ENCODE measurements at regions not wholly inside any gene's neighbourhood (a gene's known extent, or its start where the extent isn't known, plus 50 kb on each side); places are given as distances from the start of the nearest gene placed in this dataset.
"Not testable (repeated sequence)": the region's sequence is repeated elsewhere in the genome, so short reads cannot be mapped to it uniquely, and the experiment has no call there.

DNA sequence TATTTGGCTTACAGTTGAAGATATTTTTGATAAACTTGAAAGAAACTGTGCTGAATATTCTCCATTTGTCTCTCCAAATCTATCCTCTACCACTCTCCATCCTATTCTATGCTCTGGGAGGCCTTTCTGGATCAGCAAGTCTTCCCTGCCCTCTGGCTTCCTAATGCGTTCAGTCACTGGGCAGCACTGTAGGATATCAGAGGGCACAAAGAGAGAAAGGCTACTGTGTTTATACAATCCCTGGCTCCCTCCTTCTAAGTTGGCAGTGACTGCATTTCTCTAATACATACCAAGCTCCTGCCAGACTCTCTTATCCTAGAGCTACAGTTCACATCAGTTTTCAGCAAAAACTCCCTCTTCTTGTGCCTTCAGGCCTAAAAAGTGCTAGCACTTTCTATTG is 102.1 kb upstream of the FHIT start:
- Mint-ChIP-seq H3K9me3 (no peaks in the 10 kb centered on the region), H3K27me3 (ENCODE audit: insufficient read depth) (peaks cover 4% of the 10 kb centered on the region)

DNA sequence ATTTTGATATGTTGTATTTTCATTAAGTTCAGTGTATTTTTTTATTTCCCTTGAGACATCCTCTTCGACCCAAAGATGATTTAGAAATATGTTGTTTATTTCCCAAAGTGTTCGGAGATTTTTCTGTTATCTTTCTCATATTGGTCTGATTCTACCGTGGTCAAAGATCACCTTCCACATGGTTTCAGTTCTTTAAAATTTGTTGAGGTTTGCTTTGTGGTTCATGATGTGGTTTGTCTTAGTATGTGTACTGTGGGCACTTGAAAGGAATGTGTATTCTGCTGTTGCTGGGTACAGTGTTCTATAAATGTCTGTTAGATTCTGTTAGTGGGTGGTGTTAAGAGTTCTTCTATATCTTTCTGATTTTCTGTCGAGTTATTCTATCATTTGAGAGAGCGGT is 103.4 kb upstream of the FHIT start:
- no peak overlapping the region for H3K4me3 Mint-ChIP-seq
- intact Hi-C loops (cut with micrococcal nuclease) = no loop called here
- H3K27me3 Mint-ChIP-seq (ENCODE audit: insufficient read depth) = peaks cover 4% of the 10 kb centered on the region
- no peak overlapping the region for H3K27ac Mint-ChIP-seq
- DNase-seq (ENCODE audit: low spot score) = no peak
- H3K9me3 Mint-ChIP-seq = no peaks in the 10 kb centered on the region
- H3K4me1 Mint-ChIP-seq (ENCODE audit: low read depth) = no peaks in the 10 kb centered on the region
- no peaks in the 10 kb centered on the region for H3K36me3 Mint-ChIP-seq (ENCODE audit: low read depth)

More for the DNA sequence above, 102.1 kb upstream of the FHIT start:
- DNase-seq (ENCODE audit: low spot score) = no peak
- Mint-ChIP-seq H3K4me3 (no peak overlapping the region), H3K4me1 (ENCODE audit: low read depth) (no peaks in the 10 kb centered on the region), H3K27ac (no peak overlapping the region), H3K36me3 (ENCODE audit: low read depth) (no peaks in the 10 kb centered on the region)
- intact Hi-C loops (cut with micrococcal nuclease) = no loop called here

DNA sequence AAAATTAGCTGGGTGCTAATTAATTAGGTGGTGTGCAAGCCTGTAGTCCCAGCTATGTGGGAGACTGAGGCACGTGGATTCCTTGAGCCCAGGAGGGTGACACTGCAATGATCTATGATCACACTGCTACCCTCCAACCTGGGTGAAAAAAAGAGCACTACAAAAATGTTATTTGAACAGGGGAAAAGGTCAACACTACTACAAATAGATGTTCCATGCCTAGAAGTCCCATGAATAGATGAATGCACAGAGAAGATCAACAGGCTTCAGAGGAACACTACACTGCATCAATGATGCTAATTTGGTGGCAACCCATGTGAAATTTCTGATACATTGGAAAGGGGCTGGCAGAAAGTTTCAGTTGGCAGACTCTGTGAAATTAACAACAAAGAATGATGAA is 105.4 kb upstream of the FHIT start:
- no peak for DNase-seq (ENCODE audit: low spot score)
- no peaks in the 10 kb centered on the region for H3K9me3 Mint-ChIP-seq
- H3K27me3 Mint-ChIP-seq (ENCODE audit: insufficient read depth) = peaks cover 2% of the 10 kb centered on the region
- no peak overlapping the region for H3K4me3 Mint-ChIP-seq
- intact Hi-C loops (cut with micrococcal nuclease) = no loop called here
- H3K4me1 Mint-ChIP-seq (ENCODE audit: low read depth) = no peaks in the 10 kb centered on the region
- H3K27ac Mint-ChIP-seq = no peak overlapping the region
- H3K36me3 Mint-ChIP-seq (ENCODE audit: low read depth) = no peaks in the 10 kb centered on the region

DNA sequence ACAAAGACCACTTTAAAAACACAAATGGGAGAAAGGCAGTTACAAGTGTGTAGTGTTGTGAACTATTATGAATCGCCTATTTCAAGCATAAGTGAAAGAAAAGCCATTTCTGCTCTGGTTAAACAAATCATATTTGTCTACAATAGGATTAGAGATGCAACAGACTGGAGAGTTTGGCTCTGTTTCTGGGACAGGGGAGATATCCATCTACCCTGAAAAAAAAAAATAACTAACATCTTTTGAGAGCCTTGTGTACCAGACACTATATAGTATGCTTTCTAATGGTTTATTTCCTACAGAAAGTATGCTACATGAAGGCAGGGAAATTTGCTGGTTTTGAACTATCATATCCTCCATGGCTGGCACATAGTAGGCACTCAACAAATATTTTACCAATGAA is 106.7 kb upstream of the FHIT start:
- intact Hi-C loops (cut with micrococcal nuclease) = no loop called here
- Mint-ChIP-seq H3K4me3 (no peak overlapping the region), H3K4me1 (ENCODE audit: low read depth) (no peaks in the 10 kb centered on the region), H3K9me3 (no peaks in the 10 kb centered on the region), H3K27me3 (ENCODE audit: insufficient read depth) (peaks cover 2% of the 10 kb centered on the region), H3K36me3 (ENCODE audit: low read depth) (no peaks in the 10 kb centered on the region), H3K27ac (no peak overlapping the region)
- no peak for DNase-seq (ENCODE audit: low spot score)

DNA sequence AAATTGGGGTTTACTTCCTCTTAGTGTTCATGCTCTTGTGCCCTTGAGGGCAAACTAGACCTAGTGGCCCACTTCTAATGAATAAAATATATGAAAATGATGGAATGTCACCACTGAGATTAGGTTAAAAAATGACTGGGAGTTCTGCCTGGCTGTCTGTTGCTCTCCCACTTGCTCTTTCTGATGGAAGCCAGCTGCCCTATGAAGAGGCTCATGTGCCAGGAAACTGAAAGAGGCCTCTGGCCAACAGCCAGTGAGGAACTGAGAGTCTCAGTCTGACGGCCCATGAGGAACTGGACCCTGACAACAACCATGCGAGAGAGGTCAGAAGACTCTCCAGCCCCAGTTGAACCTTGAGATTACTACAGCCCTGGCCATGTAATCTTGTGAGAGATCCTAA is 107.1 kb upstream of the FHIT start:
- no peaks in the 10 kb centered on the region for H3K9me3 Mint-ChIP-seq
- H3K27me3 Mint-ChIP-seq (ENCODE audit: insufficient read depth) = peaks cover 2% of the 10 kb centered on the region
- H3K4me3 Mint-ChIP-seq = no peak overlapping the region
- DNase-seq (ENCODE audit: low spot score) = no peak
- H3K4me1 Mint-ChIP-seq (ENCODE audit: low read depth) = no peaks in the 10 kb centered on the region
- no peak overlapping the region for H3K27ac Mint-ChIP-seq
- intact Hi-C loops (cut with micrococcal nuclease) = no loop called here
- no peaks in the 10 kb centered on the region for H3K36me3 Mint-ChIP-seq (ENCODE audit: low read depth)

DNA sequence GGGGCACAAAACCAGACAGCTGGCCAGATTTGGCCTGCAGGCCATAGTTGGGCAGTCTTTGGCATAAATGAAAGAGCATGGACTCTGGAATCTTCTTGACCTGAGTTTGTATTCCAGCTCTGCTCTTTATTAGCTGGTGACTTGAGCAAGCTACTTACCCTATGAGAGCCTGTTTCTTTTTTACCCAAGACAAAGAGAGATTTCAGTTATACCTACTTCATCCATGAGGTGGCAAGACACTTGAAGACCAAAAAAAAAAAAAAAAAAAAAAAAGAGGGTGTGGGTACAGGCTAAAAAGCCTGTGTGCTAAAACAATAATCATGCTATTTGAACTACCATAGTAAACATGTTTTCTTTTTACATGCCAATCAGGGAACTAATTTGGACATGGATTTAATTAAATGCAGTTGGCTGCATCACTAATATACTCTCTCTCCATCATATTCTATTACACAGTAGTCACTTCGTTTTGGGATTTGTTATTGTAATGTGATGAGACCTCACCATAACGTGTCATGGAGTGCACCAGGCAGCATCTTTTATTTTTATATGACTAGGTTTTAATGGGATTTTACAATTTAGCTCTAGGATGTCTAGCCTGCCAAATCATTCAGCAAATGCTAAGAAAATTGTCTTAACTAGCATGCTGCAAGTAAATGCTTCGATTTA is 109.2 kb upstream of the FHIT start:
- no peaks in the 10 kb centered on the region for H3K36me3 Mint-ChIP-seq (ENCODE audit: low read depth)
- no peak overlapping the region for H3K27ac Mint-ChIP-seq
- no peaks in the 10 kb centered on the region for H3K9me3 Mint-ChIP-seq
- H3K27me3 Mint-ChIP-seq (ENCODE audit: insufficient read depth) = peaks cover under 1% of the 10 kb centered on the region
- intact Hi-C loops (cut with micrococcal nuclease) = no loop called here
- no peak overlapping the region for H3K4me3 Mint-ChIP-seq
- no peaks in the 10 kb centered on the region for H3K4me1 Mint-ChIP-seq (ENCODE audit: low read depth)
- DNase-seq (ENCODE audit: low spot score) = no peak

DNA sequence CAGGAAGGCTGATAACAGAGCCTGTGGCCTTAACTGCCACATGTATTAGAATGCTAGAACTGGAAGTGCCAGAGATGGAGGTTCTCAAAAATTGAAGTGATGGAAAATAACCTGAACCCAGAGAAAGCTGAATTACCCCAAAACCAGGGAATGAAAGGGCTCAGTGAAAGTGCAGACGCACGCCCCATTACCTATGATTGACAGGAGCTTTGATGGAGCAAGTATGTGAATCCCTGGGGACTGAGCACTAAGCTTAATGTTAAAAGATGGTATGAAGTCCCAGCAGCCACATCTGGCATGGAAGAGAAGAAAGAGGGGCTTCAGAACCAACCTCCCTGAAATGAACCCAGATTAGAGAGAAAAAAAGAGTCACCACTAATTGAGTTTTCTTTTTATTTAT is 118.4 kb upstream of the FHIT start:
- Mint-ChIP-seq H3K4me1 (ENCODE audit: low read depth) (no peaks in the 10 kb centered on the region), H3K27ac (no peak overlapping the region), H3K36me3 (ENCODE audit: low read depth) (no peaks in the 10 kb centered on the region), H3K27me3 (ENCODE audit: insufficient read depth) (peaks cover 5% of the 10 kb centered on the region), H3K4me3 (no peak overlapping the region), H3K9me3 (no peaks in the 10 kb centered on the region)
- intact Hi-C loops (cut with micrococcal nuclease) = loop anchor here (5.0 to 10.0 kb wide), 2 partner anchors 117 to 1295 kb away; partner anchors contain the start of gene FHIT
- DNase-seq (ENCODE audit: low spot score) = no peak

DNA sequence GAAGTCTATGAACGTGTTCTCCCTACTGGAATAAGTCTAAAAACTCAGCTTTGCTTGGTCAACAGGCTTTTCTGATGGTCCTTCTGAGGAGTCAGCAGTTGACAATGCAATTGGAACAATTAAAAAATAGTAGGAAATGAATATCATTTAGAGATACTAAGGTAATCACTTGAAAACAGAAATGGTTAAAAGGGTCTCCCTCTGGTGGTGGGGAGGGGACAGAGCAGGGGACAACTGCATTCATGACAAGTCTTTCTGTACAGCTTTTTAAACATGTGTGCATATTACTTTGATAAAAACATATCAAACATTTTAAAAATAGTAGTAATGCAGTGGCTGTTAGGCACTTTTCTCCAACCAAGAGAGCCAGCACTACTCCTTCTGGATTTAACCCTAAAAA is 119.9 kb upstream of the FHIT start:
- intact Hi-C loops (cut with micrococcal nuclease) = loop anchor here (5.0 to 10.0 kb wide), 2 partner anchors 119 to 1296 kb away; partner anchors contain the start of gene FHIT
- Mint-ChIP-seq H3K9me3 (no peaks in the 10 kb centered on the region), H3K27me3 (ENCODE audit: insufficient read depth) (peaks cover 2% of the 10 kb centered on the region), H3K27ac (no peak overlapping the region), H3K4me1 (ENCODE audit: low read depth) (no peaks in the 10 kb centered on the region), H3K4me3 (no peak overlapping the region), H3K36me3 (ENCODE audit: low read depth) (no peaks in the 10 kb centered on the region)
- DNase-seq (ENCODE audit: low spot score) = no peak

DNA sequence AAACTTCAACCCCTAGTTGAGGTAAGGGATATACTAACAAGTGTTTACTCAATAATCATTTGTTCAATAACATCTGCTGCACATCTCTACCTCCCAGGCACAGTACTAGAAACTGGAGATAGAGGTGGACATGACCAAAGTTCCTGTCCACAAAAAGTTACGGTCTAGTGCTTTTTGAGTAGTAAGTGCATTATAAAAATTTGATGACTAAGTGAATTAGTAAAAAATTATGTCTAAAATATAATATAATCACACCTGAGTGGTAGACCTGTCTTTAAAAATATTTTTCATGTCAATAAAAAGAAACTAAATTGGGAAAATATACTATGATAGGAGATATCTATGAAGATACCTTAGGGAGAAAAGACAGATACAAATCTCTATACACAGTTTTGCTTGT is 121.5 kb upstream of the FHIT start:
- peaks cover 4% of the 10 kb centered on the region for H3K27me3 Mint-ChIP-seq (ENCODE audit: insufficient read depth)
- H3K36me3 Mint-ChIP-seq (ENCODE audit: low read depth) = no peaks in the 10 kb centered on the region
- H3K4me1 Mint-ChIP-seq (ENCODE audit: low read depth) = no peaks in the 10 kb centered on the region
- DNase-seq (ENCODE audit: low spot score) = no peak
- intact Hi-C loops (cut with micrococcal nuclease) = loop anchor here (5.0 to 10.0 kb wide), 2 partner anchors 120 to 1298 kb away; partner anchors contain the start of gene FHIT
- no peaks in the 10 kb centered on the region for H3K9me3 Mint-ChIP-seq
- no peak overlapping the region for H3K4me3 Mint-ChIP-seq
- H3K27ac Mint-ChIP-seq = no peak overlapping the region

DNA sequence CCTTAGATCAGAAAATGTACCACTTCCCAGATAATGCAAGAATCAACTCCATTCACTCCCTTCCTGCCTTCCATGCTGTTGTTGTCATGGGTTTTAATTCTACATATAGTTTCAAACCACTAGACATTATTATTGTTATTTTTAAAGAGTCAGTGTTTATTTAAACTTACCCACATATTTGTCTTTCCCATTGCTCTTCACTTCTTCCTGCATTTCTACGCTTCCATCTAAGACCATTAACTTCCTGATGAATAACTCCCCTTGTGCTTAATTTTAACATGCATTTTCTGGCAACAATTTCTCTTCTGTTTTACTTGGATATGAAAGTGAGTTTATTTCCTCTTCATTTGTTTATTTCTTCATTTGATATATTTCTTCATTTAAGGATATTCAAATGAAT is 127.1 kb upstream of the FHIT start:
- intact Hi-C loops (cut with micrococcal nuclease) = loop anchor here (10.0 kb wide), 1 partner anchor 1304 kb away; no protein-coding TSS in a partner anchor
- Mint-ChIP-seq H3K27me3 (ENCODE audit: insufficient read depth) (peaks cover 8% of the 10 kb centered on the region), H3K36me3 (ENCODE audit: low read depth) (no peaks in the 10 kb centered on the region), H3K4me3 (no peak overlapping the region), H3K27ac (no peak overlapping the region), H3K4me1 (ENCODE audit: low read depth) (peaks cover 5% of the 10 kb centered on the region), H3K9me3 (no peaks in the 10 kb centered on the region)
- DNase-seq (ENCODE audit: low spot score) = no peak

DNA sequence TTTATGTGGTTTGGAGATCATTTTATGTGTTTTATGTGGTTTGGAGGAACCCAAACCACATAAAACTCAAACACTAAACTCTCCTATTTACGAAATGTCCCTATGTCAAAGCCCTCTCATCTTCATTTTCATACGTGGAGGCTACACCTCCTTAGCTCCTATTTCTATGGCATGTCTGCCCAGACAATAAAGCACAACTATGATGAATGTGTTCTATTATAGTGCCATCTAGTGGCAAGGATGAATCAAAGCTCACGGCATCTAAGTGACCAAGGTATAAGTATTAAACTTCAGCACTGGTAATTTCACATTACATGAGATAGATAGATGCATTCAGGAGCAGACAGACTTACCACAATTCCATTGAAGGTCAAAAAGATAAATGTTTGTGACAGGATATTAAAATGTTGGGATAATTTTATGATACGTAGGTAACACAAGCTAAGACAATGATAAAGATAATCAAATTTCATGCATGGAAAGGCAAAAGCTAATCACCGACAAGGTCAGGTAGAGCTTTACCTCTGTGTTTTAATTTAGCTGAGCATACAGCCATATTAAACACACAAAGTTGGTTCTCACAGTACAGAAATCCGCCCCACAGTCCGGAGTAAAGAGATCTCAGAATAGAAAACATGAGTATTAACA is 130.6 kb upstream of the FHIT start:
- Mint-ChIP-seq H3K4me3 (no peak overlapping the region), H3K4me1 (ENCODE audit: low read depth) (peaks cover 5% of the 10 kb centered on the region), H3K27me3 (ENCODE audit: insufficient read depth) (peaks cover 4% of the 10 kb centered on the region), H3K9me3 (no peaks in the 10 kb centered on the region), H3K27ac (no peak overlapping the region), H3K36me3 (ENCODE audit: low read depth) (no peaks in the 10 kb centered on the region)
- intact Hi-C loops (cut with micrococcal nuclease) = loop anchor here (2.0 to 10.0 kb wide), 2 partner anchors 803 to 1807 kb away; no protein-coding TSS in a partner anchor
- DNase-seq (ENCODE audit: low spot score) = no peak

DNA sequence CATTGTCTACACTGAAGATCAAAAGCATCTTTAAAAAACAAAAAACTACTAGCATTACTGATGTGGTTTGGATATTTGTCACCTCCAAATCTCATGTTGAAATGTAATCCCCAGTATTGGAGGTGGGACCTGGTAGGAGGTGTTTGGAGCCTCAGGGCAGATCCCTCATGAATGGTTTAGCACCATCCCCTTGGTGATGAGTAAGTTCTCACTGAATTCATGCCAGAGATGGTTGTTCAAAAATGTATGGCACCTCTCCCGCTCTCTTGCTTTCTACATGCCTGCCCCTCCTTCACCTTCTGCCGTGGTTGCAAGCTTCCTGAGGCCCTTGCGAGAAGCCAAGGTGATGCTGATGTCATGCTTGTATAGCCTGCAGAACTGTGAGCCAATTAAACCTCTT is 136.6 kb upstream of the FHIT start:
- DNase-seq (ENCODE audit: low spot score) = no peak
- intact Hi-C loops (cut with micrococcal nuclease) = loop anchor here (10.0 kb wide), 1 partner anchor 797 kb away; no protein-coding TSS in a partner anchor
- Mint-ChIP-seq H3K27me3 (ENCODE audit: insufficient read depth) (peaks cover 2% of the 10 kb centered on the region), H3K9me3 (peaks cover 5% of the 10 kb centered on the region), H3K36me3 (ENCODE audit: low read depth) (no peaks in the 10 kb centered on the region), H3K27ac (no peak overlapping the region), H3K4me1 (ENCODE audit: low read depth) (no peaks in the 10 kb centered on the region), H3K4me3 (no peak overlapping the region)

DNA sequence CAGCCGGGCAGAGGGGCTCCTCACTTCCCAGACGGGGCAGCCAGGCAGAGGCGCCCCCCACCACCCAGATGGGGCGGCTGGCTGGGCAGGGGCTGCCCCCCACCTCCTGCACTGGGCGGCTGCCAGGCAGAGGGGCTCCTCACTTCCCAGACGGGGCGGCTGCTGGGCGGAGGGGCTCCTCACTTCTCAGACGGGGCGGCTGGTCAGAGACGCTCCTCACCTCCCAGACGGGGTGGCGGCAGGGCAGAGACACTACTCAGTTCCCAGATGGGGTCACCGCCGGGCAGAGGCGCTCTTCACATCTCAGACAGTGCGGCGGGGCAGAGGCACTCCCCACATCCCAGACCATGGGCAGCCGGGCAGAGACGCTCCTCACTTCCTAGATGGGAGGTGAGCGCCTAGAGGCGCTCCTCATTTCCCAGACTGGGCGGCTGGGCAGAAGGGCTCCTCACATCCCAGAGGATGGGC is 142.3 kb upstream of the FHIT start:
- H3K27ac Mint-ChIP-seq; H3K27me3 Mint-ChIP-seq (ENCODE audit: insufficient read depth); H3K4me1 Mint-ChIP-seq (ENCODE audit: low read depth); H3K36me3 Mint-ChIP-seq (ENCODE audit: low read depth); intact Hi-C loops (cut with micrococcal nuclease); H3K9me3 Mint-ChIP-seq; H3K4me3 Mint-ChIP-seq; DNase-seq (ENCODE audit: low spot score): not testable (repeated sequence)

Data from activated T-helper 1 cell treated with anti-CD3 and anti-CD28 coated beads, Interleukin-12 subunit alpha, Interleukin-12 subunit beta, Interleukin-2, Interleukin-4 antibody, amounts not matched to agents 30 ng/mL and 10 ng/mL and 1 ng/mL, durations not matched to agents 14 hours and 24 hours and 36 hours (primary cell).